GM21717 (cell line): ENCODE measurements at regions not wholly inside any gene's neighbourhood (a gene's known extent, or its start where the extent isn't known, plus 50 kb on each side); places are given as distances from the start of the nearest gene placed in this dataset.

Experiments used
- ATAC-seq: cut with Tn5 transposase; IDR thresholded peaks from one replicate; pipeline ENCODE4 v1.9.1; 2021; ENCODE audit warnings: mild to moderate bottlenecking, moderate library complexity; ENCODE audit not compliant: unreplicated experiment

- no peak for ATAC-seq
Measured at GRCh38 chr1:199383793-199384192, 643.7 kb upstream of the NR5A2 start.

GRCh38 chr1:199394856-199395255, 632.7 kb upstream of the NR5A2 start:
- no peak for ATAC-seq

- ATAC-seq, result no peak
Measured at GRCh38 chr1:199396456-199396855, 631.1 kb upstream of the NR5A2 start.

- ATAC-seq, result peak; percentile 90
Measured at GRCh38 chr1:199399996-199400724, 627.4 kb upstream of the NR5A2 start.

- no peak for ATAC-seq
Measured at GRCh38 chr1:199403531-199404116, 623.9 kb upstream of the NR5A2 start.

GRCh38 chr1:199404191-199404590, 623.3 kb upstream of the NR5A2 start:
- no peak for ATAC-seq

GRCh38 chr1:199404976-199405375, 622.5 kb upstream of the NR5A2 start:
- no peak for ATAC-seq

GRCh38 chr1:199405634-199406196, 621.8 kb upstream of the NR5A2 start:
- no peak for ATAC-seq

GRCh38 chr1:199410462-199410861, 617.0 kb upstream of the NR5A2 start:
- ATAC-seq, result no peak

- ATAC-seq, result no peak
Measured at GRCh38 chr1:199411506-199411905, 616.0 kb upstream of the NR5A2 start.

GRCh38 chr1:199422206-199422605, 605.3 kb upstream of the NR5A2 start:
- ATAC-seq, result no peak

GRCh38 chr1:199447906-199448305, 579.6 kb upstream of the NR5A2 start:
- ATAC-seq, result no peak

- no peak for ATAC-seq
Measured at GRCh38 chr1:199448646-199449045, 578.9 kb upstream of the NR5A2 start.

- no peak for ATAC-seq
Measured at GRCh38 chr1:199449221-199449620, 578.3 kb upstream of the NR5A2 start.

- ATAC-seq, result no peak
Measured at GRCh38 chr1:199449681-199450080, 577.8 kb upstream of the NR5A2 start.

GRCh38 chr1:199452627-199453026, 574.9 kb upstream of the NR5A2 start:
- no peak for ATAC-seq

- ATAC-seq, result no peak
Measured at GRCh38 chr1:199453723-199454122, 573.8 kb upstream of the NR5A2 start.

GRCh38 chr1:199460933-199461332, 566.6 kb upstream of the NR5A2 start:
- ATAC-seq, result no peak

GRCh38 chr1:199463521-199464127, 563.9 kb upstream of the NR5A2 start:
- ATAC-seq, result no peak

- no peak for ATAC-seq
Measured at GRCh38 chr1:199466961-199467360, 560.5 kb upstream of the NR5A2 start.

GRCh38 chr1:199472018-199472417, 555.5 kb upstream of the NR5A2 start:
- no peak for ATAC-seq

GRCh38 chr1:199472978-199473377, 554.5 kb upstream of the NR5A2 start:
- no peak for ATAC-seq
